HFFc6 (cell line): ENCODE measurements at regions not wholly inside any gene's neighbourhood (a gene's known extent, or its start where the extent isn't known, plus 50 kb on each side); places are given as distances from the start of the nearest gene placed in this dataset.
"Not testable (repeated sequence)": the region's sequence is repeated elsewhere in the genome, so short reads cannot be mapped to it uniquely, and the experiment has no call there.

Experiments used
- DNase-seq: peaks from one replicate; pipeline ENCODE4 v3.0.0-alpha.2; 2018
- H3K27ac Mint-ChIP-seq: 2 replicates; pipeline ENCODE4 v1.8.0; 2020; ENCODE audit warnings: mild to moderate bottlenecking, mixed read lengths
- H3K27me3 Mint-ChIP-seq: 2 replicates; pipeline ENCODE4 v1.8.0; 2021; ENCODE audit warnings: mild to moderate bottlenecking, moderate library complexity, mixed read lengths; ENCODE audit not compliant: insufficient read depth
- H3K36me3 Mint-ChIP-seq: 2 replicates; pipeline ENCODE4 v1.8.0; 2021; ENCODE audit warnings: low read depth, mixed read lengths
- H3K4me1 Mint-ChIP-seq: 2 replicates; pipeline ENCODE4 v1.8.0; 2020; ENCODE audit warnings: low read depth, mixed read lengths
- H3K4me3 Mint-ChIP-seq: 2 replicates; pipeline ENCODE4 v1.8.0; 2020; ENCODE audit warnings: mild to moderate bottlenecking, moderate library complexity, mixed read lengths
- H3K9me3 Mint-ChIP-seq: 2 replicates; pipeline ENCODE4 v1.8.0; 2020; ENCODE audit warnings: mild to moderate bottlenecking, mixed read lengths
- TF ChIP-seq, protein P1 (sequence below): fragments of 200-600 bp; sonication (generic); IDR thresholded peaks from 2 replicates; pipeline ENCODE4 v1.5.0; 2021; ENCODE audit warnings: antibody characterized with exemption, mild to moderate bottlenecking

DNA sequence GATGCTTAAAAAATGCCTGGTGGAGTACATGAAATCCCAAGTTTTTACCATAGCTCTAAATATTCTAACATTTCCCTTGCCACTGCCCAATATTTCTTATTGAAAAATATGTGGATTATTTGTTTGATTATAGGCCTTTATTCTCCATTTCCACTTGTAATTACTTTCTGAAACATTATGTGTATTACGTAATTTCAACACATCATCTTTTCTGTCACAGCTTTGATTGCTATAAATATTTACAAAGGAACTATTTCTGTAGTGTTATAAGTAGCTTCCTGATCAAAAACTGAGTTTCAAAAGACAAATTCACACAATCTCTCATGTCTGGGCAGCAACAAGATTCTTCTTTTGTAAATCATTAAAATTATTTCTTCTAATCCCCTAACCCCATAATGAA, 859.6 kb upstream of the CRIM1 start:
- no peak overlapping the region for H3K27ac Mint-ChIP-seq
- no peaks in the 10 kb centered on the region for H3K36me3 Mint-ChIP-seq
- TF ChIP-seq, protein P1, sequence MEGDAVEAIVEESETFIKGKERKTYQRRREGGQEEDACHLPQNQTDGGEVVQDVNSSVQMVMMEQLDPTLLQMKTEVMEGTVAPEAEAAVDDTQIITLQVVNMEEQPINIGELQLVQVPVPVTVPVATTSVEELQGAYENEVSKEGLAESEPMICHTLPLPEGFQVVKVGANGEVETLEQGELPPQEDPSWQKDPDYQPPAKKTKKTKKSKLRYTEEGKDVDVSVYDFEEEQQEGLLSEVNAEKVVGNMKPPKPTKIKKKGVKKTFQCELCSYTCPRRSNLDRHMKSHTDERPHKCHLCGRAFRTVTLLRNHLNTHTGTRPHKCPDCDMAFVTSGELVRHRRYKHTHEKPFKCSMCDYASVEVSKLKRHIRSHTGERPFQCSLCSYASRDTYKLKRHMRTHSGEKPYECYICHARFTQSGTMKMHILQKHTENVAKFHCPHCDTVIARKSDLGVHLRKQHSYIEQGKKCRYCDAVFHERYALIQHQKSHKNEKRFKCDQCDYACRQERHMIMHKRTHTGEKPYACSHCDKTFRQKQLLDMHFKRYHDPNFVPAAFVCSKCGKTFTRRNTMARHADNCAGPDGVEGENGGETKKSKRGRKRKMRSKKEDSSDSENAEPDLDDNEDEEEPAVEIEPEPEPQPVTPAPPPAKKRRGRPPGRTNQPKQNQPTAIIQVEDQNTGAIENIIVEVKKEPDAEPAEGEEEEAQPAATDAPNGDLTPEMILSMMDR: no peak
- H3K4me1 Mint-ChIP-seq: no peaks in the 10 kb centered on the region
- no peak overlapping the region for H3K4me3 Mint-ChIP-seq
- peaks cover 44% of the 10 kb centered on the region for H3K9me3 Mint-ChIP-seq
- no peak for DNase-seq
- no peaks in the 10 kb centered on the region for H3K27me3 Mint-ChIP-seq

DNA sequence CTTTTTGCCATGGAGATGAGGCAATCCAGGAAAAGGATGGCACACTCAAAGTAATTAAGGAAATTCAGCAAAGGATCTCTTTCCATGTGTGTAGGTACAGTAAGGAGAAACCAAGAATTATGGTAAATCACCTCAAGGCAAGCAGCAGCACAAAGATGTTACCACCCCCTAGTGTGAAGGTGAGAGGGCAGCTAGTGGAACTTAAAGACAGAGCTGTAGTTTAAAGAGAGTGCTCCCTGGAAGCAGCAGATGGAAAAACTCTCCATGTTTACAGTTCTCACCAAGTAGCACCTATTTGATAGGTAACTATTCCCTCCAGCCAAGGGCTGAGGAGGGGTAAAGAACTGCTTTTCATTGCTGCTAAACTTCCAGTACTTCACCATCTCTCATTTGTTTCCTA, 860.4 kb upstream of the CRIM1 start:
- Mint-ChIP-seq H3K27me3 (no peaks in the 10 kb centered on the region), H3K9me3 (peaks cover 43% of the 10 kb centered on the region), H3K4me3 (no peak overlapping the region), H3K4me1 (no peaks in the 10 kb centered on the region), H3K27ac (no peak overlapping the region), H3K36me3 (no peaks in the 10 kb centered on the region)
- TF ChIP-seq, protein P1: no peak
- DNase-seq: no peak

DNA sequence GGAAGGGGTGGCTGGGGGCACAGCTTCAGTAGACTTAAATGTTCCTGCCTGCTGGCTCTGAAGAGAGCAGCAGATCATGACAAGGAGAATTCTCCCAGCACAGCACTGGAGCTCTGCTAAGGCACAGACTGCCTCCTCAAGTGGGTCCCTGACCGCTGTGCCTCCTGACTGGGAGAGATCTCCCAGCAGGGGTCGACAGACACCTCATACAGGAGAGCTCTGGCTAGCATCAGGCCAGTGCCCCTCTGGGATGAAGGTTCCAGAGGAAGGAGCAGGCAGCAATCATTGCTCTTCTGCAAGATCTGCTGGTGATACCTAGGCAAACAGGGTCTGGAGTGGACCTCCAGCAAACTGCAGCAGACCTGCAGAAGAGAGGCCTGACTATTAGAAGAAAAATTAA, 877.5 kb upstream of the CRIM1 start:
- not testable (repeated sequence) for H3K27ac Mint-ChIP-seq, H3K36me3 Mint-ChIP-seq, DNase-seq, H3K27me3 Mint-ChIP-seq, H3K4me1 Mint-ChIP-seq, H3K4me3 Mint-ChIP-seq
- H3K9me3 Mint-ChIP-seq: peaks cover 46% of the 10 kb centered on the region

- Mint-ChIP-seq H3K4me3 (no peak overlapping the region), H3K4me1 (no peaks in the 10 kb centered on the region), H3K27ac (no peak overlapping the region), H3K36me3 (no peaks in the 10 kb centered on the region), H3K27me3 (peaks cover 1% of the 10 kb centered on the region; the same call in 1 of the 2 replicates), H3K9me3 (peaks cover 4% of the 10 kb centered on the region)
- no peak for DNase-seq
- TF ChIP-seq, protein P1: no peak
Measured at GRCh38 chr2:35468245-35468644, 887.3 kb upstream of the CRIM1 start.

GRCh38 chr2:35463805-35464596, 891.6 kb upstream of the CRIM1 start:
- Mint-ChIP-seq H3K36me3 (no peaks in the 10 kb centered on the region), H3K4me1 (no peaks in the 10 kb centered on the region), H3K27ac (no peak overlapping the region), H3K4me3 (no peak overlapping the region), H3K9me3 (peaks cover 4% of the 10 kb centered on the region; the same call in 1 of the 2 replicates), H3K27me3 (no peaks in the 10 kb centered on the region)
- TF ChIP-seq, protein P1: no peak
- DNase-seq: no peak

GRCh38 chr2:35462226-35462998, 893.2 kb upstream of the CRIM1 start:
- H3K36me3 Mint-ChIP-seq: no peaks in the 10 kb centered on the region
- no peaks in the 10 kb centered on the region for H3K27me3 Mint-ChIP-seq
- peaks cover 15% of the 10 kb centered on the region for H3K9me3 Mint-ChIP-seq
- no peak for DNase-seq
- TF ChIP-seq, protein P1: no peak
- H3K27ac Mint-ChIP-seq: no peak overlapping the region
- no peaks in the 10 kb centered on the region for H3K4me1 Mint-ChIP-seq
- no peak overlapping the region; the same call in 1 of the 2 replicates for H3K4me3 Mint-ChIP-seq
